CD4-positive, alpha-beta T cell treated with Interleukin-15 for 4 hours (primary cell): ENCODE measurements at regions not wholly inside any gene's neighbourhood (a gene's known extent, or its start where the extent isn't known, plus 50 kb on each side); places are given as distances from the start of the nearest gene placed in this dataset.
"Not testable (repeated sequence)": the region's sequence is repeated elsewhere in the genome, so short reads cannot be mapped to it uniquely, and the experiment has no call there.

Source experiments
- DNase-seq: peaks from one replicate; pipeline ENCODE4 v3.0.0-alpha.2; 2020; ENCODE audit warnings: low spot score

- no peak for DNase-seq
Observed at GRCh38 chr14:43410631-43411030, 1096.5 kb downstream of the FSCB start.

GRCh38 chr14:43408472-43408871 lies 1098.6 kb downstream of the FSCB start:
- DNase-seq: no peak

- DNase-seq: no peak
Observed at GRCh38 chr14:43407706-43408105, 1099.4 kb downstream of the FSCB start.

- no peak for DNase-seq
Observed at GRCh38 chr14:43406931-43407330, 1100.2 kb downstream of the FSCB start.

GRCh38 chr14:43399289-43399688 lies 1107.8 kb downstream of the FSCB start:
- no peak for DNase-seq

GRCh38 chr14:43370565-43370896 lies 1136.6 kb downstream of the FSCB start:
- DNase-seq: not testable (repeated sequence)

GRCh38 chr14:43369710-43370564 lies 1137.1 kb downstream of the FSCB start:
- no peak for DNase-seq

GRCh38 chr14:43362586-43362985 lies 1144.5 kb downstream of the FSCB start:
- no peak for DNase-seq

- DNase-seq: no peak
Observed at GRCh38 chr14:43361751-43362150, 1145.3 kb downstream of the FSCB start.

GRCh38 chr14:43360239-43360638 lies 1146.8 kb downstream of the FSCB start:
- no peak for DNase-seq

GRCh38 chr14:43359317-43359716 lies 1147.8 kb downstream of the FSCB start:
- no peak for DNase-seq

GRCh38 chr14:43356979-43357545 lies 1150.0 kb downstream of the FSCB start:
- DNase-seq: no peak

- no peak for DNase-seq
Observed at GRCh38 chr14:43356382-43356781, 1150.7 kb downstream of the FSCB start.

GRCh38 chr14:43341921-43342320 lies 1165.2 kb downstream of the FSCB start:
- DNase-seq: no peak

- no peak for DNase-seq
Observed at GRCh38 chr14:43338713-43339112, 1168.4 kb downstream of the FSCB start.

GRCh38 chr14:43336351-43336750 lies 1170.7 kb downstream of the FSCB start:
- DNase-seq: no peak

GRCh38 chr14:43326501-43327407 lies 1180.3 kb downstream of the FSCB start:
- not testable (repeated sequence) for DNase-seq

GRCh38 chr14:43316427-43316826 lies 1190.7 kb downstream of the FSCB start:
- no peak for DNase-seq

- no peak for DNase-seq
Observed at GRCh38 chr14:43313719-43314118, 1193.4 kb downstream of the FSCB start.

GRCh38 chr14:43308421-43309110 lies 1198.5 kb downstream of the FSCB start:
- no peak for DNase-seq

- no peak for DNase-seq
Observed at GRCh38 chr14:43307836-43308235, 1199.2 kb downstream of the FSCB start.

- no peak for DNase-seq
Observed at GRCh38 chr14:43306053-43306452, 1201.0 kb downstream of the FSCB start.
